Fibroblast of mammary gland (primary cell): ENCODE measurements at regions not wholly inside any gene's neighbourhood (a gene's known extent, or its start where the extent isn't known, plus 50 kb on each side); places are given as distances from the start of the nearest gene placed in this dataset.

ENCODE experiments used
- DNase-seq: peaks from one replicate; pipeline ENCODE4 v3.0.0-alpha.2; 2010; ENCODE audit warnings: low read depth
- H3K4me3 ChIP-seq: 2 replicates; pipeline ENCODE4 v1.5.1; 2011; ENCODE audit warnings: low read depth, mild to moderate bottlenecking, low read length, moderate library complexity; ENCODE audit not compliant: control insufficient read depth
- CTCF ChIP-seq: conservative IDR thresholded peaks from 2 replicates; pipeline ENCODE4 v1.5.1; 2011; ENCODE audit warnings: low read depth, low read length, inconsistent platforms; ENCODE audit not compliant: control insufficient read depth, insufficient read depth

GRCh38 chr10:75295868-75296441 lies 60.2 kb upstream of the COMTD1 start:
- DNase-seq: no peak
- TF ChIP-seq CTCF: no peak
- no peak overlapping the region for H3K4me3 ChIP-seq

- H3K4me3 ChIP-seq: peak overlapping the region; percentile 51
- DNase-seq: peak; percentile 92
- no peak for TF ChIP-seq CTCF
Observed at GRCh38 chr10:75294866-75295701, 59.3 kb upstream of the COMTD1 start.

DNA sequence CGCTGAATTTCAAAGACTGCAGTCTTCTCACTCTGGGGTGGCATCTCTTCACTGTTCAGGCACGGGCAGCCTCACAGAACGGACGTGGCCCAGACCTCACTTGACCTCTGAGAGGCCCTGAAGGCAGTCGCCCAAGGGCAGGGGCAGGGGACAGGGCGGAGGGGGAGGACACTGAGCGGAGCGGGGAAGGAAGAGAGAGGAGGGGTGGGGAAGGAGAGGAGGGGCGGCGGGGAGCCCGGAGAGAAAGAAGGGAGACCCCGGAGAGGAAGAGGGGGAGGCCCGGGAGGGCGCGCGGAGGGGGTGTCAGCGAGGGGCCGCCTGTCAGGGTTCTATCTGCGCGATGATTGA lies 58.7 kb upstream of the COMTD1 start:
- no peak for TF ChIP-seq CTCF
- peak overlapping the region; percentile 34 for H3K4me3 ChIP-seq

GRCh38 chr10:75294031-75294437 lies 58.3 kb upstream of the COMTD1 start:
- TF ChIP-seq CTCF: no peak
- no peak overlapping the region for H3K4me3 ChIP-seq
- DNase-seq: peak; percentile 15

More for the DNA sequence above, 58.7 kb upstream of the COMTD1 start:
- no peak for DNase-seq

DNA sequence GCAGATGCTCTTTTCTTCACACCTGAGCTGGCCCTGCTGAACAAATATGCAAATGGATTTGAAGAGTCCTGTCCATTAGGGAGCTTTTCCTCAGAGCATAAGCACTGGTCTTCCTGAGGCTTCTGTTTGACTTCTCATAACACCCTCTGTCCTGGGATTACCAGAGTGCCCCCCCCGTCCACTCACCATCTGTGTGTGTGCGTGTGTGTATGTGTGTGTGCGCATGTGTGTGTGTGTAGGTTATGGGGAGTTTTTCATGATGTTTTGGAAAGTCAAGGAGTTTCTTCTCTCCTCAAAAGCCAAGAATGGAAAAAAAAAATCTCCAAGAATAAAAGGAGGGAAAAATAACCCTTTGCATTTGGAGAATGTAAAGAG lies 57.7 kb upstream of the COMTD1 start:
- DNase-seq: peak; percentile 18
- TF ChIP-seq CTCF: no peak
- no peak overlapping the region for H3K4me3 ChIP-seq

- TF ChIP-seq CTCF: no peak
- no peak overlapping the region for H3K4me3 ChIP-seq
- DNase-seq: no peak
Observed at GRCh38 chr10:75292794-75293445, 57.2 kb upstream of the COMTD1 start.
